Epithelial cell of esophagus (primary cell): ENCODE measurements at regions not wholly inside any gene's neighbourhood (a gene's known extent, or its start where the extent isn't known, plus 50 kb on each side); places are given as distances from the start of the nearest gene placed in this dataset.
"Not testable (repeated sequence)": the region's sequence is repeated elsewhere in the genome, so short reads cannot be mapped to it uniquely, and the experiment has no call there.

Experiments
- DNase-seq: peaks from one replicate; pipeline ENCODE4 v3.0.0; 2010; ENCODE audit warnings: low read depth
- H3K4me3 ChIP-seq: 2 replicates; pipeline ENCODE4 v1.5.1; 2011; ENCODE audit warnings: mild to moderate bottlenecking, low read length, control low read depth
- TF ChIP-seq, protein P1 (sequence below): IDR thresholded peaks from 2 replicates; pipeline ENCODE4 v1.5.1; 2011; ENCODE audit warnings: low read depth, mild to moderate bottlenecking, low read length, control low read depth, inconsistent platforms; ENCODE audit not compliant: insufficient read depth; ENCODE audit errors: missing control alignments

DNA sequence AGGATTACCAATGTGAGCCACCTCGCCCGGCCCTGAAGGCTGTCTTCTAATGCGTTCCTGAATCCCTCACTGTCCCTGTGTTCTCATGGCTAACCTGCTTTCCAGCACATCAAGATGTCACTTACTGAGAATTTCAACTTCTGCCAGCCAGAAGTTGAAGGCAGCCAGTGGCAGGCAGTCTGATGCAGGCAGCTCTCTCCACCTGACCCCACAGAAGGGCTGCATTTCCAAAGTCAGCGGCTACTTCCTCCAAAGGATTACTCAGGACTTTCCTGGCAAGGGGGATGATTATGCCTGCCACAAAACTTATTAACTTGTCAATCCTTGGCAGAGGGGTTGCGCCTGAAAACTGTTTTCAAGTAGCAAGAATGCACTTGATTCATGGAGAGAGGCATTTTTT is 1219.4 kb downstream of the TYW1 start:
- TF ChIP-seq, protein P1, sequence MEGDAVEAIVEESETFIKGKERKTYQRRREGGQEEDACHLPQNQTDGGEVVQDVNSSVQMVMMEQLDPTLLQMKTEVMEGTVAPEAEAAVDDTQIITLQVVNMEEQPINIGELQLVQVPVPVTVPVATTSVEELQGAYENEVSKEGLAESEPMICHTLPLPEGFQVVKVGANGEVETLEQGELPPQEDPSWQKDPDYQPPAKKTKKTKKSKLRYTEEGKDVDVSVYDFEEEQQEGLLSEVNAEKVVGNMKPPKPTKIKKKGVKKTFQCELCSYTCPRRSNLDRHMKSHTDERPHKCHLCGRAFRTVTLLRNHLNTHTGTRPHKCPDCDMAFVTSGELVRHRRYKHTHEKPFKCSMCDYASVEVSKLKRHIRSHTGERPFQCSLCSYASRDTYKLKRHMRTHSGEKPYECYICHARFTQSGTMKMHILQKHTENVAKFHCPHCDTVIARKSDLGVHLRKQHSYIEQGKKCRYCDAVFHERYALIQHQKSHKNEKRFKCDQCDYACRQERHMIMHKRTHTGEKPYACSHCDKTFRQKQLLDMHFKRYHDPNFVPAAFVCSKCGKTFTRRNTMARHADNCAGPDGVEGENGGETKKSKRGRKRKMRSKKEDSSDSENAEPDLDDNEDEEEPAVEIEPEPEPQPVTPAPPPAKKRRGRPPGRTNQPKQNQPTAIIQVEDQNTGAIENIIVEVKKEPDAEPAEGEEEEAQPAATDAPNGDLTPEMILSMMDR = no peak
- DNase-seq = no peak
- H3K4me3 ChIP-seq = no peak overlapping the region

DNA sequence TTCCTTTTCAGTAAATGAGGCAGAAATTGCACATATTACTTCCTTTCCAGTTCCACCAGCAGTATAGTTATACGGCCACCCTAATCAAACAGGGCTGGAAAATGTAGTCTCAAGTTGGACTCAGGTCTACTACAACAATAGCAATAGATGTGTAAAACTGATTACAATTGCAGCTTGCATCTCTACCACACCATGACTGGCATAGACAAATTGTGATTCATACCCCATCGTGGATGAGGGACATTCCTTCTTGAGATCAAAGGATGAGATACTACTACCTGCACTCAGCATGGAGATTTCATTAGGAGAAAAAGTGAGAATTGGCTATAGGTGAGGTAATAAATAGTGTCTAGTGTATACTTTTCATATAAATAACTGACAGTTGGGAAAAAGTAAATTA is 1220.8 kb downstream of the TYW1 start:
- no peak overlapping the region for H3K4me3 ChIP-seq
- no peak for DNase-seq
- TF ChIP-seq, protein P1 = no peak

DNA sequence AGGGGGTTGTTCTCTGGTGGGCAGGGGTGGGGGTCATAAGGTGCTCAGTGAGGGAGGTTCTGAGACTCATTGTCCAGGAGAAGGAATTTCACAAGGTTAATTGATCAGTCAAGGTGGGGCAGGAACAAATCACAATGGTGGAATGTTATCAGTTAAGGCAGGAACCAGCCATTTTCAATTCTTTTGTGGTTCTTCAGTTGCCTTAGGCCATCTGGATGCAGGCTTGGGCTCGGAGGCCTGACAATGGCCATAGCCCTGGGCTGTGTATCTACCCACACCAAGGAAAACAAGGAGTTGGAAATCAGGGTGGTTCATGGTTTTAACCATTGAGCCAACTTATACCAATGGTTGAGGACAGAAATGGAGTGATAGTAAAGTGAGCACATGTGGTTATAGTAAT is 1221.8 kb downstream of the TYW1 start:
- TF ChIP-seq, protein P1 = no peak
- no peak for DNase-seq
- no peak overlapping the region for H3K4me3 ChIP-seq

DNA sequence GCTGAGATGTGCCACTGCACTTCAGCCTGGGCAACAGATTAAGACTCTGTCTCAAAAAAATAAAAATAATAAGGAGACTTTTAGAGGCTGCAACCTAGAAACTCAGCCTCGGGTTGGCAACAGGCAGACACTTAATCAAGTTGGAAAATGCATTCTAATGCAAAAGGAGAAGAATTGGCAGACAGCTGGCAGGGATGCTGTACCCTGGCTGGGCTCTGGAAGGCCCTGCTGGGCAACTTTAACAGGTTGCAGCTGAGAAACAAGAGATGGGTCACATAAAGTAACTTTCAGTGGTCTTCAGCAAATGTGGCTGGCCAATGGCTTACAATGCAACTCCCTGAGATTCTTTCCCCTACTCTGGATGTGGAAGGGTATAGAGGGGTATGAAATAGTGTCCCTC is 1225.7 kb downstream of the TYW1 start:
- DNase-seq = no peak
- TF ChIP-seq, protein P1 = no peak
- no peak overlapping the region for H3K4me3 ChIP-seq

DNA sequence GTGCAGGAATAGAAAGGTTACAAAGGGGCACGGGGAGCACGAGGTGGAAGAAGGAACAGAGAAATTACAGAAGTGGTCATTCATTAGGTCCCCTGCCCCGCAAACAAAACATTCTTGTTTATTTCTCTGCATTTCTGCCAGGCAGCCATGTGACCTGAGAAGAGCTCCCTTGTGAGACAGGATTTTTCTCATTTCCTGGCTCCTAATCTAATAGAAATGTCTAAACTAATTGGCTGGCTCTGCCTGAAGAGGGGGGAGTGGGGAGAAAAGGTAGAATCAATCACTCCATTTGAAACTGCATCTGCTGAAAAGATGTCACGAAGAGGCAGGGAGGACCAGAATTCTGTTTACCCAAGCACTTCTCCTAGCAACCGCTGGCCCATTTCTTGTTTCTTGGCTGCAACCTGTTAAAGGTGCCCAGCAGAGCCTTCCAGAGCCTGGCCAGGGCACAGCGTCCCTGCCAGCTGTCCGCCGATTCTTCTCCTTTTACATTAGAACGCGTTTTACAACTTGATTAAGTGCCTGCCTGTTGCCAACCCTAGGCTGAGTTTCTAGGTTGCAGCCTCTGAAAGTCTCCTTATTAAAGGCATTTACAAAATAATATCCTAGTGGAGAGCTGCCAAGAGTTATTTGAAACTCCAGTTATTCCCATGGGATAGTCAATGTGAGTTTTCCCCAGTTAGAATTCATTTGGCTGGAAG is 1227.6 kb downstream of the TYW1 start:
- no peak for DNase-seq
- TF ChIP-seq, protein P1 = no peak
- no peak overlapping the region for H3K4me3 ChIP-seq

DNA sequence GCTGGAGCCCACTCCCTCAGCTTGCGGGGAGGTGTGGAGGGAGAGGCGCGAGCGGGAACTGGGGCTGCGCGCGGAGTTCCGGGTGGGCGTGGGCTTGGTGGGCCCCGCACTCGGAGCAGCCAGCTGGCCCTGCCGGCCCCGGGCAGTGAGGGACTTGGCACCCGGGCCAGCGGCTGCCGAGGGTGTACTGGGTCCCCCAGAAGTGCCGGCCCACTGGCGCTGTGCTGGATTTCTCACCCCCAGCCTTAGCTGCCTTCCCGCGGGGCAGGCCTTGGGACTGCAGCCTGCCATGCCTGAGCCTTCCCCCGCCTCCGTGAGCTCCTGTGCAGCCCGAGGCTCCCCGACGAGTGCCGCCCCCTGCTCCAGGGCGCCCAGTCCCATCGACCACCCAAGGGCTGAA is 1234.4 kb downstream of the TYW1 start:
- not testable (repeated sequence) for DNase-seq, H3K4me3 ChIP-seq

DNA sequence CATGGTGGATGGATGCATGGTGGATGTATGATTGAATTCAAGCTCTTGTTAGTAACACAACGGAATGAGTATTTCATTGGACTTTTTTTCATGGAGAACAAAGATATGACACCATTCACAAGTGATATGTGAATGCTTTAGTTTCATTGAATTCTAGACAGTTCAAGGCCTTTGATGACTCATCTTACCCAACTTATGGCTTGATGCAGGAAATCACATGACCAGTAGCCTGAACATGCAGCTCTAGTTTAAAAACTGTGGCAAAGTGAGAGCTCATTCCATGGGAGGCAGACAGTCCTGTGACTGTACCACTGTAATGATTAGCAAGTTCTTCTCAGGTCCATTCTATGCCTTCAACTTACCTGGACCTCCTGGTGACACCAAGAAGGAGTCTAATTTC is 1239.3 kb downstream of the TYW1 start:
- DNase-seq = no peak
- no peak overlapping the region for H3K4me3 ChIP-seq
- TF ChIP-seq, protein P1 = no peak
